T-helper 2 cell treated with Interferon-gamma antibody and Interleukin-4, amounts not matched to agents 100 ng/mL and 5 ng/mL, for 36 hours (primary cell): ENCODE measurements at regions not wholly inside any gene's neighbourhood (a gene's known extent, or its start where the extent isn't known, plus 50 kb on each side); places are given as distances from the start of the nearest gene placed in this dataset.

Source experiments
- intact Hi-C: fragments of 100-400 bp; cut with micrococcal nuclease; formaldehyde crosslinking; loops from one replicate; pipeline ENCODE4 v1.15.1; 2023

- intact Hi-C loops = no loop called here
Measured at GRCh38 chr5:147036691-147037245, 158.2 kb upstream of the PPP2R2B start.

GRCh38 chr5:147037515-147038205 lies 159.1 kb upstream of the PPP2R2B start:
- intact Hi-C loops = no loop called here

GRCh38 chr5:147040856-147041255 lies 162.3 kb upstream of the PPP2R2B start:
- intact Hi-C loops = no loop called here

DNA sequence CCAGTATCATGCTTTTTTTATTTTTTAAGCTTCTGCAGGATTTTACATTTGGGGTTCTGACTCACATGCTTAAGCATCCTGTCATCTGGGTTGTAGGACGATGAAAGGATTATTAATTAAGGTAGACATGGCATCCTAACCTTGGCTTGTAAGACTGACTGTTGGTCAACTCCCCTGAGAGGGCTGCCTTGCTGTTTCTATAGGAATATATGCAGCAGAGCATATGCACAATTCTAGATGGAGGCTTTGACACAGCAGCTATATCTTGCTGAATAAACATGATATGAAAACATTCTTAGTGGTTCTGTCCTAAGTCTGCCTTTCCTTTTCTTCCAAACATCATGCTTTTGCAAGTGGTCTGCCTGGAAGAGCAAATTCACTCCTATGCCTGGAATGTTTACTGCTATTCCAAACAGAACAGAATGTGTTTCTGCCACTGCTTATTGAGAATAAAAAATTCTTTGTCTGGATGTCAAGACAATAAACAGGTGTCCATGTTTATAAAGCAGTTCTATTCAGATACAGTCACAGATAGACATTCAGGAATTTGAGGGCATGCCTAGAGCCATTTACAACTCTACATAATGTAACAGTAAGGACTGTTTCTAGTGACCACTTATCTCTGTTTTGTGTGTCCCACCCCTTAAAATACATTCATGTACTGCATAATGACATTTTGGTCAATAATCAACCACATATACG lies 166.2 kb upstream of the PPP2R2B start:
- intact Hi-C loops = no loop called here

DNA sequence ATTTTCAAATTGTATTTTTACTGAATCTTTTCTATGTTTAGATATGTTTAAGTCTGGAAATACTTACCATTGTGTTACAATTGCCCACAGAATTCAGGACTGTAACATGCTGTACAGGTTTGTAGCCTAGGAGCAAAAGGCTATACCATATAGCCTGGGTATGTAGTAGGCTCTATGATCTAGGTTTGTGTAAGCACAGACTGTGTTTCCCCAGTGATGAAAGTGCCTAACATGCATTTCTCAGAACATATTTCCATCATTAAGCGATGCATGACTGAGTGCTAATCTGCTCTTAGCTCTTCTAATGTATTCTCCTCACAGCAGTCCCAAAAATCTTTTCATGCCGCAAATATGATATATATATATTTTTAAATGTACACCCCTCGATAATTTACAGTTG lies 166.7 kb upstream of the PPP2R2B start:
- intact Hi-C loops = no loop called here

DNA sequence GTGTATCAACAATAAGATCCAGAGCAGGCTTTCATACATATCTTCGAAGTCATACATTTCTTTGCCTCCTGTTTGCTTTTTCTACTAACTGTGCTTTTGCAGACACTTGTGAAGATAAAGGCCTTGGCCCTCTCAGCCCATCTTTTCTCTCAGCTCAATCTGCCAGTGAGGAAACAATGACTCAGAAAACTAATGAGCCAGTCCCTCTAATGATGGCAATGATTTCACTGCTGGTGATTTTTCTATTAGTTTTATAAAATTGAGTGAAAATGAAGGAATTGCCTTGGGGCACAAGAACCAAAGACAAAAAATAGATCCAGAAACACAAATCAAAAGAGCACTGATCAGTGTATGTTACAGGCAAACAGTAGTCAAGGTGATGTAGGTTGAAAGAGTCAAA lies 167.7 kb upstream of the PPP2R2B start:
- intact Hi-C loops = no loop called here

GRCh38 chr5:147046894-147047293 lies 168.3 kb upstream of the PPP2R2B start:
- intact Hi-C loops = no loop called here

- intact Hi-C loops = no loop called here
Measured at GRCh38 chr5:147049764-147050163, 171.2 kb upstream of the PPP2R2B start.

GRCh38 chr5:147050172-147050571 lies 171.6 kb upstream of the PPP2R2B start:
- intact Hi-C loops = no loop called here

GRCh38 chr5:147051193-147051592 lies 172.6 kb upstream of the PPP2R2B start:
- intact Hi-C loops = no loop called here

DNA sequence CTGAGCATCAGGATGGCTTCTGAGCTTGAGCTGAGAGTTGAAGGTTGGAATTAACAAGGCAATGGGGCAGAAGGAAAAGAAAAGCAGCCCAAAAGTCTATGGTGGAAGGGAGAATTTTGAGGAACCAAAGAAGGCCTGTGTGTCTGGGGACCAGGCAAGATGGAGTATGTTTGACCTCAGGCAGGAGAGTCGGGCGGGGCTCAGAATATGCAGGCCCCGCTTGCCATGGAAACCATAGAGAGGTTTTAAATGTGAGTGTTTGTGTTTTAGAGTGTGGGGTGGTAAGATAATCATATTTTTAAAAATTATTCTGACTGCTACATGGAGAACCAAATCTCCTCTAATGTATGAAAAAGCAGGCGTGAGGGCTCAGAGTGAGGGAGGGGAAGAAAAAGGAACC lies 174.0 kb upstream of the PPP2R2B start:
- intact Hi-C loops = no loop called here

DNA sequence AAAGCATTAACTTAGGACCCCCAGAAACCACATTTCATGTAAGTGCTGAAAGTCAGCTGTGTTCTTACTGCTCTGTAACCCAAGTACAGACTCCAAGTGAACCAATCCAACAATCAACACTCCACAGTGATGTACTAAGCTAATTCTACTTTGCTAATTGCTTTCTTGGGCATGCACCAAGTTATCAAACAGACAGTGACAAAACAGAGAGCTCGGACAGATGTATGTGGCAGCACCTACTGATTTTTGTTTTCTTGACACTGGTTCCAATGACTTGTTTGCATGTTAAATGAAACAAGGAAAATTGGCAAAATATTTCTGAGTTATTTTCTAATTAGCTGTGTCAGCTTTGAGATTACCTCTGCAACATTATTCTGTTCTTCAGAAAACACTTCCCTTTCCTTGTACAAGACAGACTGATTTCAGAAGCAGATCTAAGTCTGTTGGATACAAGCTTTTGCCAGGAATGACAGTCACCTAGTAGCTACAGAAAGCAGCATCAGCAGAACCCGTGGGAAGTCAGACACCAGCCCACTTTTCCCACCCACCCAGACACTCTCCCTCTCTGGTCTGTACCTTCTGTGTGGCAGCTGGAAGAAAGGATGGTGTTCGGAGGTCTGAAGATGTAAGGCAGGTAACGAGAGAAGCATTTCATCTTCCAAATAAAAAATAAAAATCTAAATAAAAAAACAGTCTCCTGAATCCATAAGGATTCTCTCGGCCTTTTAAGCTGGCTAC lies 176.7 kb upstream of the PPP2R2B start:
- intact Hi-C loops = no loop called here

DNA sequence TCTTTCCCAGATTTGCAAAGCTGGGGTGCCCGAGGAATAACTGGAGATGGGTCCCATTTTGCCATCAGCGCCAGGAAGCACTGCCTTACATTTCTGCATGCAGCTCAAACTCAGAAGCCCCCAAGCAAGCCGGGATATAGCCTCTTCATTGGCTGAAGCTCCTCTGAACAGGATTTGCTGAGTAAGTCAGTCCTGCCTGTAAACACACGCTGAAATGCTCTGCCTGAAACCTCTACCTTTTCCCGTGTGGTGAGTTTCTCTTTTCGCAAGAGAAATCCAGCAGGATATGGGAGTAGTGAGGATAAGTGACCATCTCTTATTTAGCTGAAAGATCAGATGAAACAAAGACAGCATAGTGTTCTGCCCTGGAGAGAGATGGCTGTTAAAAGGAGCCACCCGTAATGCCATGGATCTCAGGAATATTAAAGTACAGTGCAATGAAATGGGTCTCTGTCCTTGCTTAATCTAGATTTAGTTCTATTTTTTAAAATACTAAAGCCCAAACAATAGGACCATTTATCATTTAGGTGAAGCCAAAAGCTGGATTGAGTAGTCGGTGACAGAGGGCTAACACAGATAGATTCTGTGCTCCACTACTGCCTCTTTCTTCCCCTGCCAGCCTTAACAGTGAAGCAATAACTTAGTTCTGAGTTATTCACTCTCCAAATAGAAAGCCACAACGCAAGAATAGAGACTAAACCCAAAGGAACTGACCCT lies 177.5 kb upstream of the PPP2R2B start:
- intact Hi-C loops = no loop called here

DNA sequence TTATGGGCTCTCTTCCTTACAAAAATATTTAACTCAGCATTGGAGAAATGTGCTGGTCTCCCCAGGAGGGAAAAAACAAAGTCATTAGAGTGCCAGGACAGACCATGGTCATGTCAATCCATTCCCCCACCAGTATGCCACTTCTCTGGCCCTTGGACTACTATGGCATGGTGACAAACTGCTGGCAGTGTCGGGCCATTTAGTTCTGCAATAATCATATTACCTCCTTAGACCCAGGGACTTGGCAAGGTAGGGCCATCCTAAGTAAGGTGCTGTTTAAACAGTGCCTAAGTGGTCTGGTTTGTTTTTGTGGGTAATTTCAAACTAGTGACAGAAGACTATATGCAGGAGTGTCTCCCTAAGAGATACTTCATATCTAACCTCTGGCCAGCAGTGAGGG lies 177.8 kb upstream of the STK32A start:
- intact Hi-C loops = no loop called here

DNA sequence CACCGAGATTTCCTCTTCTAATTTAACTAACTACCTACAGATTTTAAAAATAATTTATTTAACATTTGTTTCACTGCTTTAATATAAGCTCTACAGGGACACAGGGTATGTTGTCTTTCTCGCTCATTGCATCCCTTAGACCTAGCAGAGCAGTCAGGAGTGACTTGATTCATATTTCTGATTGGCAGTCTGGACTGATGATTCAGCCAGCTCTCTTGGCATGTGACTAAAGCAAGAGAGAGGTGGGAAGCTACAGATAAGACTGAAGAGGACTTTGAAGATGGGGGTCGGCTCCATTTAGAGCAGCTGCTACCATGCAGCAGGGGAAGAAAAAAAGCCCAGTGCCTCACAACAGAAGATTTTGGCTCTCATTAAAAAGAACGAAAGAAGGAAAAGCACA lies 173.4 kb upstream of the STK32A start:
- intact Hi-C loops = no loop called here

- intact Hi-C loops = no loop called here
Measured at GRCh38 chr5:147062427-147062826, 172.4 kb upstream of the STK32A start.

DNA sequence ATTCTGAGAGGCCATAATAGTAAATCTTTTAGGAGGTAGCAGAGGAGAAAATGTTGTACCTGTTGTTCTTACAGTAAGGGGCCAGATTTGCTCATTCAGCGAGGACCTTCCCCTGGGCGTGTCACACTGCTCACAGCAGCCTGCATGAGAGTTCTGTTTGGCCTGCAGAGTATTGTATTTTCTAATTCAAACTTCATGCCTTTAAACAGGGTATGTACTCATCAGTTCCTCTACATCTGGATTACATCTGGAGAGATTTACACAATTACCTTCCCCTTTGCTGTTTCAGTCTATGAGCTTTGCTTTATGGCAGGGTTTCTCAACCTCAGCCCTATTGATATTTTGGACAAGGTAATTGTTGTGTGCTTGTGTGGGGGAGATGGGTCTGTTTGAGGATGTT lies 170.9 kb upstream of the STK32A start:
- intact Hi-C loops = no loop called here

DNA sequence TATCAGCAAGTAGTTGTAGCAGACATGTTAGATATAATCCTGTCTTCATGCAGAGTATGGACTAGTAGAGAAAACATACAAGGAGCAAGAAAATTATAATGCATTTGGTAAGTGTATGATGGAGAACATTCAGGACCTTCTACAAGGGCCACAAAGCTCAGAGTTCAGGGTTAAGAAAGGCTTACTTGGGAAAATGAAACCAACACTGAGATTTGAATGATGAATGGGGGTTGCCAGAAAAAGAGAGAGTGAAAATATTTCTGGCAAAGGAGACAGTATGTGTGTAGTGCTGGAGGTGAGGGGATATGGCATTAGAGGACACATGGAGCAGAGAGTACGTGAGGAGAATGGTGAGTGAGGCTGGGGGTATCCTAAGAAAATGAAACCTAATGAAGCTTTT lies 169.8 kb upstream of the STK32A start:
- intact Hi-C loops = no loop called here

GRCh38 chr5:147068998-147069397 lies 165.8 kb upstream of the STK32A start:
- intact Hi-C loops = no loop called here

DNA sequence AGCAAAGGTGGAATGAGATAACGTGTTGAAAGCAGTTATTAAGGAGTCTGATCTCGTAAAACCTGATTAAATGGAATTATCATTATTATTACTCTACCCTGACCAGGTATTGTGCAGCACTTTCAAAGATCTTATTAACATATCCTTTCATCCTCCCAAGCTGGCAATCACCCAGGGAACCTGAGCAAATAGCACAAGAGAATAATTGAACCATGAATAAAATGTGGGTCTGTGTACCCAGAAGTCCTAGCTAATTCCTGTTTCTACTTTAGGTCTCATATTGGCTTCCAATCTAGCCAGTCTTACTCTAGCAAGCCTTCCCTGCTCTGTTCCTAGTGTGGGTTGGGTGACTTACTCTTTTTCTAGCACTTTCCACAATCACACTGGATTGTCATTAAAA lies 162.2 kb upstream of the STK32A start:
- intact Hi-C loops = no loop called here

DNA sequence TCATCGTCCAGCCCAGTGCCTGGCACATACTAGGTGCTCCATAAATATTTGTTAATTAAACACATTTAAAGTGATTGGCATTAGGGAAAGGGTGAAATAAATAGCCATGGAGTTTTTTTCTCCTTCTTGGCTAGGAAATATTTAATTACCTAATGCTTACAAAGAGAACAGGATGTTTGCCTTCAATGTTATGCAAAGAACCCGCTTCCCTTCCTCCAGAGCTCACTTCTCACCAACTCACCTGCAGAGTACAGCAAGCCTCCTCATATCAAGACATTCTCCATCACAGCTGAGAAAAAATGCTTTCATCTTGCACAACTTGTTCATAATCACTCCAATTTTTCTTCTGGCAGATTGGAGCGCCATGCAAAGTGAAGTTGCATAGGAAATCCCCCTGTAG lies 161.7 kb upstream of the STK32A start:
- intact Hi-C loops = no loop called here

- intact Hi-C loops = no loop called here
Measured at GRCh38 chr5:147075187-147075586, 159.6 kb upstream of the STK32A start.
